SK-N-SH treated with all-trans-retinoic acid at 6 μM for 48 hours (cell line): ENCODE measurements at regions not wholly inside any gene's neighbourhood (a gene's known extent, or its start where the extent isn't known, plus 50 kb on each side); places are given as distances from the start of the nearest gene placed in this dataset.

Source experiments
- ATAC-seq: fragments of 200-7000 bp; cut with Tn5 transposase; 3 replicates; pipeline ENCODE4 v1.9.1; 2020; ENCODE audit warnings: mild to moderate bottlenecking, moderate library complexity
- ARNTL ChIP-seq: fragments of 450-650 bp; formaldehyde crosslinking; IDR thresholded peaks from 2 replicates; pipeline ENCODE4 v1.5.0; 2020; ENCODE audit warnings: low read depth, mild to moderate bottlenecking, moderate library complexity, borderline replicate concordance
- BACH2 ChIP-seq: fragments of 250-450 bp; sonication (Bioruptor Pico); IDR thresholded peaks from 2 replicates; pipeline ENCODE4 v1.9.0; 2021; ENCODE audit warnings: mild to moderate bottlenecking, borderline replicate concordance
- CSDC2 ChIP-seq: fragments of 250-450 bp; sonication (Bioruptor Pico); IDR thresholded peaks from 2 replicates; pipeline ENCODE4 v1.5.0; 2020; ENCODE audit warnings: mild to moderate bottlenecking, moderate library complexity
- CSRNP3 ChIP-seq: fragments of 250-450 bp; sonication (Bioruptor Pico); IDR thresholded peaks from 2 replicates; pipeline ENCODE4 v1.5.1; 2021; ENCODE audit warnings: mild to moderate bottlenecking, moderate library complexity
- ESRRG ChIP-seq: fragments of 250-450 bp; sonication (Bioruptor Pico); IDR thresholded peaks from 2 replicates; pipeline ENCODE4 v1.6.1; 2021; ENCODE audit warnings: mild to moderate bottlenecking
- GLIS3 ChIP-seq: fragments of 250-450 bp; sonication (Bioruptor Pico); IDR thresholded peaks from 2 replicates; pipeline ENCODE4 v1.5.0; 2020; ENCODE audit warnings: mild to moderate bottlenecking, moderate library complexity
- ISL1 ChIP-seq: fragments of 250-450 bp; sonication (Bioruptor Pico); IDR thresholded peaks from 2 replicates; pipeline ENCODE4 v2.1.2; 2022; ENCODE audit warnings: mild to moderate bottlenecking, moderate library complexity
- OSR1 ChIP-seq: fragments of 250-450 bp; sonication (Bioruptor Pico); IDR thresholded peaks from 2 replicates; pipeline ENCODE4 v1.8.0; 2022; ENCODE audit warnings: moderate library complexity, mild to moderate bottlenecking, inconsistent platforms
- PPARA ChIP-seq: fragments of 250-450 bp; sonication (Bioruptor Pico); IDR thresholded peaks from 2 replicates; pipeline ENCODE4 v1.5.0; 2020; ENCODE audit warnings: mild to moderate bottlenecking, borderline replicate concordance
- SNAI2 ChIP-seq: fragments of 250-450 bp; sonication (Bioruptor Pico); IDR thresholded peaks from 2 replicates; pipeline ENCODE4 v1.5.0; 2020; ENCODE audit warnings: mild to moderate bottlenecking, moderate library complexity
- TOX ChIP-seq: fragments of 250-450 bp; sonication (Bioruptor Pico); IDR thresholded peaks from 2 replicates; pipeline ENCODE4 v1.8.0; 2021; ENCODE audit warnings: mild to moderate bottlenecking, moderate library complexity, borderline replicate concordance
- ZC3H10 ChIP-seq: fragments of 250-450 bp; sonication (Bioruptor Pico); IDR thresholded peaks from 2 replicates; pipeline ENCODE4 v1.5.1; 2021; ENCODE audit warnings: mild to moderate bottlenecking, moderate library complexity
- ZFP3 ChIP-seq: fragments of 250-450 bp; sonication (Bioruptor Pico); IDR thresholded peaks from 2 replicates; pipeline ENCODE4 v1.5.0; 2020; ENCODE audit warnings: mild to moderate bottlenecking, moderate library complexity
- ZFP30 ChIP-seq: fragments of 450-650 bp; formaldehyde crosslinking; IDR thresholded peaks from 2 replicates; pipeline ENCODE4 v1.5.0; 2022; ENCODE audit warnings: mild to moderate bottlenecking, moderate library complexity
- ZNF70 ChIP-seq: fragments of 450-650 bp; formaldehyde crosslinking; IDR thresholded peaks from 2 replicates; pipeline ENCODE4 v1.5.0; 2020; ENCODE audit warnings: mild to moderate bottlenecking, moderate library complexity
- ZNF8 ChIP-seq: fragments of 450-650 bp; formaldehyde crosslinking; IDR thresholded peaks from 2 replicates; pipeline ENCODE4 v1.5.0; 2020; ENCODE audit warnings: mild to moderate bottlenecking, moderate library complexity
- TF ChIP-seq, protein P1 (sequence below): fragments of 250-450 bp; sonication (Bioruptor Pico); IDR thresholded peaks from 2 replicates; pipeline ENCODE4 v1.5.0; 2020; ENCODE audit warnings: mild to moderate bottlenecking, moderate library complexity

GRCh38 chr4:120418146-120418545, 351.5 kb upstream of the MAD2L1 start:
- TF ChIP-seq ZFP3 (CRISPR knock-in tag) (no peak), PPARA (CRISPR knock-in tag) (no peak), ZNF70 (no peak), CSDC2 (CRISPR knock-in tag) (no peak), ZC3H10 (no peak), GLIS3 (CRISPR knock-in tag) (no peak)
- TF ChIP-seq, protein P1, sequence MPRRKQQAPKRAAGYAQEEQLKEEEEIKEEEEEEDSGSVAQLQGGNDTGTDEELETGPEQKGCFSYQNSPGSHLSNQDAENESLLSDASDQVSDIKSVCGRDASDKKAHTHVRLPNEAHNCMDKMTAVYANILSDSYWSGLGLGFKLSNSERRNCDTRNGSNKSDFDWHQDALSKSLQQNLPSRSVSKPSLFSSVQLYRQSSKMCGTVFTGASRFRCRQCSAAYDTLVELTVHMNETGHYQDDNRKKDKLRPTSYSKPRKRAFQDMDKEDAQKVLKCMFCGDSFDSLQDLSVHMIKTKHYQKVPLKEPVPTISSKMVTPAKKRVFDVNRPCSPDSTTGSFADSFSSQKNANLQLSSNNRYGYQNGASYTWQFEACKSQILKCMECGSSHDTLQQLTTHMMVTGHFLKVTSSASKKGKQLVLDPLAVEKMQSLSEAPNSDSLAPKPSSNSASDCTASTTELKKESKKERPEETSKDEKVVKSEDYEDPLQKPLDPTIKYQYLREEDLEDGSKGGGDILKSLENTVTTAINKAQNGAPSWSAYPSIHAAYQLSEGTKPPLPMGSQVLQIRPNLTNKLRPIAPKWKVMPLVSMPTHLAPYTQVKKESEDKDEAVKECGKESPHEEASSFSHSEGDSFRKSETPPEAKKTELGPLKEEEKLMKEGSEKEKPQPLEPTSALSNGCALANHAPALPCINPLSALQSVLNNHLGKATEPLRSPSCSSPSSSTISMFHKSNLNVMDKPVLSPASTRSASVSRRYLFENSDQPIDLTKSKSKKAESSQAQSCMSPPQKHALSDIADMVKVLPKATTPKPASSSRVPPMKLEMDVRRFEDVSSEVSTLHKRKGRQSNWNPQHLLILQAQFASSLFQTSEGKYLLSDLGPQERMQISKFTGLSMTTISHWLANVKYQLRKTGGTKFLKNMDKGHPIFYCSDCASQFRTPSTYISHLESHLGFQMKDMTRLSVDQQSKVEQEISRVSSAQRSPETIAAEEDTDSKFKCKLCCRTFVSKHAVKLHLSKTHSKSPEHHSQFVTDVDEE: no peak
- TF ChIP-seq, all 23 proteins: peak for 0
- ATAC-seq: no peak

- TF ChIP-seq ZFP3 (CRISPR knock-in tag): no peak
- TF ChIP-seq, protein P1: no peak
- TF ChIP-seq ARNTL (CRISPR knock-in tag): no peak
- no peak for TF ChIP-seq CSDC2 (CRISPR knock-in tag)
- no peak for TF ChIP-seq BACH2 (CRISPR knock-in tag)
- no peak for TF ChIP-seq ZNF8
- TF ChIP-seq GLIS3 (CRISPR knock-in tag): no peak
- TF ChIP-seq ESRRG (CRISPR knock-in tag): no peak
- no peak for TF ChIP-seq ZNF70
- no peak for TF ChIP-seq ZFP30 (CRISPR knock-in tag)
- TF ChIP-seq CSRNP3 (CRISPR knock-in tag): no peak
- TF ChIP-seq SNAI2 (CRISPR knock-in tag): no peak
- no peak for TF ChIP-seq PPARA (CRISPR knock-in tag)
- no peak for ATAC-seq
Measured at GRCh38 chr4:120415896-120416295, 349.2 kb upstream of the MAD2L1 start.

DNA sequence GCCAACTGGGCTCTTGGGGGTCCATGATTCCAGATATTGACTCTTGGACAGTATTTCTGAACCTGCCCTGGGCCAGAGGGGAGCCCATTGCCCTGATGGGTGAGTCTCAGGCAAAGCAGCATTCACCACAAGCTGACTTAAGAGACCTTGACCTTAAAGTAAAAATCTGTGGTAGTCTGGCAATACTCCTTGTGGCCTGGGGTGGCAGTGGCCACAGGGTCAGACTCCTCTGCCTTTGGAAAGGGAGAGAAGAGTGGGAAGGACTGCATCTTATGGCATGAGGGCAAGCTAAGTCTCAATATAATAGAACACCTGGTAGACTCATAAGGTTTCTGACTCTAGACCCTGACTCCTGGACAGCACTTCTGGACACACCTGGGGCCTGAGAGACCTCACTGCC, 340.3 kb upstream of the MAD2L1 start:
- ATAC-seq: no peak
- TF ChIP-seq ESRRG (CRISPR knock-in tag): no peak
- TF ChIP-seq ZFP3 (CRISPR knock-in tag): no peak
- TF ChIP-seq ZNF8: no peak
- TF ChIP-seq SNAI2 (CRISPR knock-in tag): no peak
- TF ChIP-seq ARNTL (CRISPR knock-in tag): no peak
- no peak for TF ChIP-seq OSR1 (CRISPR knock-in tag)
- no peak for TF ChIP-seq GLIS3 (CRISPR knock-in tag)
- no peak for TF ChIP-seq ISL1 (CRISPR knock-in tag)
- no peak for TF ChIP-seq ZFP30 (CRISPR knock-in tag)
- TF ChIP-seq CSDC2 (CRISPR knock-in tag): no peak
- no peak for TF ChIP-seq BACH2 (CRISPR knock-in tag)
- no peak for TF ChIP-seq ZNF70

- no peak for ATAC-seq
- TF ChIP-seq, protein P1: no peak
- no peak for TF ChIP-seq TOX
Measured at GRCh38 chr4:120403296-120403695, 336.6 kb upstream of the MAD2L1 start.
